ENCODE measurements at regions not wholly inside any gene's neighbourhood (a gene's known extent, or its start where the extent isn't known, plus 50 kb on each side); places are given as distances from the start of the nearest gene placed in this dataset.

DNA sequence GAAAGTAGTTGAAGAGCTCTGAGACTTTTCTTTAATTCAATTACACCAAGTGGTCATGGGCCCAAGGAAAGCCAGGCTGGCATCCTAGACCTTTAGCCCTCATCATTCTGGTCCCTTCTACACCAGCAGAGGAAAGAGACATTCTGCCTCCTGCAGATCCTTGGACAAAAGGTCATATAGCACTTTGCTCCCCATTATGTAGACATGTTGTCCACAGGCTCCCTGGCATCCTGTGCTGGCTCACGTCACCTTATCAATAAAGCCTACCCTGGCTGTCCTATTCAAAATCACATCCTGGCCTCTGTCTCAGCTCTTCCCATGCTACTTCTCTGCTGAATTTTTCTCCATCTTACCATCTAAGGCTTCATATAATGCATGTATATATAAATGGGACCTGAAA, 61.6 kb upstream of the MAF start:
- no peak for TF ChIP-seq CTCF (IDR thresholded peaks at IDR 0.05)
- no peak for TF ChIP-seq POLR2A (IDR thresholded peaks at IDR 0.05)

All from lower leg skin (tissue), 3 donors.